GM10266 (cell line): ENCODE measurements at regions not wholly inside any gene's neighbourhood (a gene's known extent, or its start where the extent isn't known, plus 50 kb on each side); places are given as distances from the start of the nearest gene placed in this dataset.

ENCODE experiments used
- DNase-seq: peaks from one replicate; pipeline ENCODE4 v3.0.0; 2012; ENCODE audit errors: extremely low spot score
- TF ChIP-seq, protein P1 (sequence below): IDR thresholded peaks from 2 replicates; pipeline ENCODE4 v1.5.1; 2012; ENCODE audit warnings: mild to moderate bottlenecking, low read depth; ENCODE audit not compliant: control insufficient read depth, insufficient read depth; ENCODE audit errors: missing control alignments

DNA sequence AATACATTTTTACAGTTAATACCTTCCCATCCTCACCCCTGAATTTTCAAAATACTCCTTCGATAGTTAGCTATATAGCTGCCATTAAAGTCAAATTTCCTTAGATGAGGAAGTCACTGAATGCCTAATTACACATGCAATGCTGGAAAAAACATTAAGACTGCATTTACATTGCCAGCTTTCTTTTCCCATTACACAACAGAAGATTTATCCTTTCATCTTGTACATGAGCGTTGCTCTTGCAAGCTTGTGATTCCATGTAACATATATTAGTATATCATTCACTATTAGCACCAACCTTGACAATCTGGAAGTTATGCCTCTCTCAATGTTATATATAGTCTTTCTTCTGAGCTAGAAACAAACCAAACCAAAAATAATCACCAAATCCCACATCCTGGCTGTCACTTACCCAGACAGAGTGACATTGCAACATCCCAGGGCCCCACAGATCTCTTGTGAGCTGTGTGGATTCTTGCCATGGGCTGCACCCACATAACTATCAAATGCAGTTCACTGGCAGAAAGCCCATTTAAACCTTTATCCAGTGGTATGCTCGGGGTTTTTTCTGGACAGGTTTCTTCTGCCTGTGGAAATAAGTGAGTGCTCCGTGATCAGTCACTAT is 79.2 kb upstream of the PAPOLG start:
- DNase-seq: no peak
- TF ChIP-seq, protein P1, sequence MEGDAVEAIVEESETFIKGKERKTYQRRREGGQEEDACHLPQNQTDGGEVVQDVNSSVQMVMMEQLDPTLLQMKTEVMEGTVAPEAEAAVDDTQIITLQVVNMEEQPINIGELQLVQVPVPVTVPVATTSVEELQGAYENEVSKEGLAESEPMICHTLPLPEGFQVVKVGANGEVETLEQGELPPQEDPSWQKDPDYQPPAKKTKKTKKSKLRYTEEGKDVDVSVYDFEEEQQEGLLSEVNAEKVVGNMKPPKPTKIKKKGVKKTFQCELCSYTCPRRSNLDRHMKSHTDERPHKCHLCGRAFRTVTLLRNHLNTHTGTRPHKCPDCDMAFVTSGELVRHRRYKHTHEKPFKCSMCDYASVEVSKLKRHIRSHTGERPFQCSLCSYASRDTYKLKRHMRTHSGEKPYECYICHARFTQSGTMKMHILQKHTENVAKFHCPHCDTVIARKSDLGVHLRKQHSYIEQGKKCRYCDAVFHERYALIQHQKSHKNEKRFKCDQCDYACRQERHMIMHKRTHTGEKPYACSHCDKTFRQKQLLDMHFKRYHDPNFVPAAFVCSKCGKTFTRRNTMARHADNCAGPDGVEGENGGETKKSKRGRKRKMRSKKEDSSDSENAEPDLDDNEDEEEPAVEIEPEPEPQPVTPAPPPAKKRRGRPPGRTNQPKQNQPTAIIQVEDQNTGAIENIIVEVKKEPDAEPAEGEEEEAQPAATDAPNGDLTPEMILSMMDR: no peak

DNA sequence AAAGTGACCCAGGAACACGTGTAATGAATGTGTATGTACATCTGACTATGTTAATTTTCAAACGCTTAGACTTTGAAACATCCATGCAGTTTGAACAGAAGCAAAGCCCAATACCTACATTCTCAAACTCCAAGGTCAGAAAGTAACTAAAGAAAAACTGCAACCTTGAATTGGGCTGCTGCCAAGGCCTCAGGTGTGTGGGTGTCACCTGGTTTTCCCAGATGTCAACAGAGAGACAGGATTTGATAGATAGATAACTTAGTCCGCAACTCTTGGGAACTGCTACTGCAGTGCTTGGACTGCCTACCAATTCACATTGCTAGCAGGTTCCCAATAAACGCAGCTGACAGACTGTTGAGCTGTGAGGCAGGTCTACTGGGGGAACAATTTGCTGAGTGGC is 78.7 kb upstream of the PAPOLG start:
- TF ChIP-seq, protein P1: no peak
- DNase-seq: no peak

DNA sequence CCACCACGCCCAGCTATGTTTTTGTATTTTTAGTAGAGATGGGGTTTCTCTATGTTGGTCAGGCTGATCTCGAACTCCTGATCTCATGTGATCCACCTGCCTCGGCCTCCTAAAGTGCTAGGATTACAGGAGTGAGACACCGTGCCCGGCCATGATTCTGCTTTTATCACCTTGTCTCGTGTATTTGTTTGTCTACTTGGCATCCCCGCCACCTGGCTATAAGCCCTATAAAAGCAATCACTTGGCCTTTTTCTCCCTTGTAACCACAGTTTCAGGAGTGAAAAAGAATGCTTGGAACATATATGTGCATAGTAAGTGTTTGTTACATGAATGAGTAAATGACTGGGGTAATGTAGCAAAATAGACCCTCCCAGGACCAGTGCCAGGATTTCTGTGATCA is 77.5 kb upstream of the PAPOLG start:
- no peak for DNase-seq
- TF ChIP-seq, protein P1: no peak

DNA sequence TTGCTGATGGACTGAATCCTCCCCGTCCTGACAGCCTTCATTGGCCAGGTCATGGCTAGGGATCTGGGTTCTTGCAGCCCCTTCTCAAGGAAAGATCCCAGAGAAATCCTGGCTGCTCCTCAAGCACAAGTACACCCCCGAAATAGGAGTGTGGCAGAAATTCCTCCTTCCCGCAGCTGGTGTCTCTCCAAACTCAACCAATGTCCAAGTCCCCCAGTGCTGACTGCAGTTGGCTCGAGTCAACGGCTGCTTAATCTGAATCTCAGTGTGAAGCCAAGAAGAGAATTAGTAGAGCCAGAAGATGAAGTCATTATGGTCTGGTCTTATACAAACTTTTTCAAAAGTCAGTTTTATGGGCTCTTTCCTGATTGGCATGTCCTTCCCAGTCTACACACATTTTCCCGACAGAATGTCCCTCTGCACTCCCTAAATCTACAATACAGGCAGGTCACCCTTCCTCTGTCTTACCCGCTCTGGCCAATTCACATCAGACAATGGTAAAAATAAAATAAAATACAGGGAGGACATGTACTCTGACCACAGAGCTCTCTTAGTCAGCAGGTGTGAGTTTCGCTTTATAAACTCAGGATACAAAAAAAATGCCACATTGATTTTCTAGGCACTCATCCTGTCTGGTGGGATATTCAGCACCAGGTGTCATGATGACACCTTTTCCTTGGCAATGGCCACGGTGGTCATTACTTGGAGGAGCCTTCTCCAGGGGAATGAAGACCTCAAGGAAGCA is 76.9 kb upstream of the PAPOLG start:
- TF ChIP-seq, protein P1: no peak
- no peak for DNase-seq

DNA sequence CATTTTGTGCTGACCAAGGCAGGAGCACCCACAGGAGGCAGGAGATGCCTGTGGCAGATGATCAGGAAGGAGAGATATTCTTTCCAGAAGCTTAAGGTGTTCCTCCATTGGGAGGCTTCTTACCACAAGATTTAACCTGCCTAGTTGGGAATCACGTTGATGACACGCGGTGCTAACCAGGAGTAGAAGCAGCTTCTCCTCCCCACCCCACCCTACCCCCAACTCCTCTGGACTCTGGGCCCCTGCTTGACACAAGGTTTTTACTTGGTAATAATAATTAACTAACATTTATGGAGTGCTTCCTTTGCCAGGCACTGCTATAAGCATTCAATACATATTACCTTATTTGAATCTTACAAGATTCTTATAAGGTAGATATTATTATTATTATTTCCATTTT is 62.5 kb upstream of the PAPOLG start:
- DNase-seq: no peak
- TF ChIP-seq, protein P1: no peak

DNA sequence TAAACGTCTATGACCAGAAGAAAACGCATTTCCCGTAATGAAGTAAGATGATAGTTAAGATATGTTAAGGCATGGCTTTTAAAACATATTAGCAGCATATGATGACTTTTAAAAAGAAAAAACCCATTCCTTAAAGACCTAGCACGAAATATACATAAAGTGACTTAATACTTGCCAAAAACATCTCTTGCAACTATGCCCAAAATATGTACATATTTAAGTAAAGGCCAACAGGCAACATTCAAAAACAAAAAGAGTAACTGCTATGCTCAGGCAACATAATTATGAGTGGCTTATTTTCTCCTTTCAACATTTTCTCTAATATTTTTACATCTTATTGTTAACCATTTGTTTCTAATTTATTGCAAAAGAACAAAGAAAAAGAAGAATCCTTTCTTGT is 60.3 kb upstream of the PAPOLG start:
- DNase-seq: no peak
- TF ChIP-seq, protein P1: no peak

DNA sequence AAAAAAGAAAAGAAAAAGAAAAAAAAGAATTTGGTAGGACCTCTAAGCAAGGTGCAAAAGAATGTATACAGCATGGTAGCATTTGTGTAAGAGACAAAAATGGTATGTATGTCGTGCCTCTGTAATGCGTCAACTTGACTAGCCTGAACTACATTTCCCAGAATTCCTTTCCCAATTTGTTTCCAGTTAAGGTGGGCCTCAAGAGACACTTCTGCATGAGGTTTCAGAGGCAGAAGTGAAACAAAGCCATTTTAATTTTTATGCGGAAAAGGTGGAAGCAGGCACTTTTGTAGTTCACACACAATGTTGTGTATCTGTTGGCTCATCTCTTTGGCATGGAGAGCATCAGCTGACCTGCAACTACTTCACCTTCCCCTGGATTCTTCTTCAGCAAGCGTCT is 56.5 kb upstream of the PAPOLG start:
- no peak for DNase-seq
- TF ChIP-seq, protein P1: no peak
